ENCODE measurements at regions not wholly inside any gene's neighbourhood (a gene's known extent, or its start where the extent isn't known, plus 50 kb on each side); places are given as distances from the start of the nearest gene placed in this dataset.

GRCh38 chr2:16481351-16481750, 184.3 kb downstream of the CYRIA start:
- no peaks in the 10 kb centered on the region for H3K4me1 Mint-ChIP-seq
- H3K4me3 Mint-ChIP-seq: no peak overlapping the region
- H3K27ac Mint-ChIP-seq (ENCODE audit: unreplicated experiment): no peak overlapping the region
- peaks cover 2% of the 10 kb centered on the region for H3K27me3 Mint-ChIP-seq (ENCODE audit: low read depth)
- DNase-seq (ENCODE audit: low read depth, low spot score): no peak
- TF ChIP-seq, protein P1, sequence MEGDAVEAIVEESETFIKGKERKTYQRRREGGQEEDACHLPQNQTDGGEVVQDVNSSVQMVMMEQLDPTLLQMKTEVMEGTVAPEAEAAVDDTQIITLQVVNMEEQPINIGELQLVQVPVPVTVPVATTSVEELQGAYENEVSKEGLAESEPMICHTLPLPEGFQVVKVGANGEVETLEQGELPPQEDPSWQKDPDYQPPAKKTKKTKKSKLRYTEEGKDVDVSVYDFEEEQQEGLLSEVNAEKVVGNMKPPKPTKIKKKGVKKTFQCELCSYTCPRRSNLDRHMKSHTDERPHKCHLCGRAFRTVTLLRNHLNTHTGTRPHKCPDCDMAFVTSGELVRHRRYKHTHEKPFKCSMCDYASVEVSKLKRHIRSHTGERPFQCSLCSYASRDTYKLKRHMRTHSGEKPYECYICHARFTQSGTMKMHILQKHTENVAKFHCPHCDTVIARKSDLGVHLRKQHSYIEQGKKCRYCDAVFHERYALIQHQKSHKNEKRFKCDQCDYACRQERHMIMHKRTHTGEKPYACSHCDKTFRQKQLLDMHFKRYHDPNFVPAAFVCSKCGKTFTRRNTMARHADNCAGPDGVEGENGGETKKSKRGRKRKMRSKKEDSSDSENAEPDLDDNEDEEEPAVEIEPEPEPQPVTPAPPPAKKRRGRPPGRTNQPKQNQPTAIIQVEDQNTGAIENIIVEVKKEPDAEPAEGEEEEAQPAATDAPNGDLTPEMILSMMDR (conservative IDR thresholded peaks at IDR 0.05): no peak
- no peaks in the 10 kb centered on the region for H3K36me3 Mint-ChIP-seq (ENCODE audit: low read depth)
- peaks cover 9% of the 10 kb centered on the region for H3K9me3 Mint-ChIP-seq

GRCh38 chr2:16479721-16480120, 185.9 kb downstream of the CYRIA start:
- H3K36me3 Mint-ChIP-seq (ENCODE audit: low read depth): no peaks in the 10 kb centered on the region
- H3K4me1 Mint-ChIP-seq: no peaks in the 10 kb centered on the region
- H3K27me3 Mint-ChIP-seq (ENCODE audit: low read depth): peaks cover 2% of the 10 kb centered on the region
- DNase-seq (ENCODE audit: low read depth, low spot score): no peak
- H3K9me3 Mint-ChIP-seq: peaks cover 7% of the 10 kb centered on the region
- no peak overlapping the region for H3K27ac Mint-ChIP-seq (ENCODE audit: unreplicated experiment)
- TF ChIP-seq, protein P1 (conservative IDR thresholded peaks at IDR 0.05): no peak
- no peak overlapping the region for H3K4me3 Mint-ChIP-seq

DNA sequence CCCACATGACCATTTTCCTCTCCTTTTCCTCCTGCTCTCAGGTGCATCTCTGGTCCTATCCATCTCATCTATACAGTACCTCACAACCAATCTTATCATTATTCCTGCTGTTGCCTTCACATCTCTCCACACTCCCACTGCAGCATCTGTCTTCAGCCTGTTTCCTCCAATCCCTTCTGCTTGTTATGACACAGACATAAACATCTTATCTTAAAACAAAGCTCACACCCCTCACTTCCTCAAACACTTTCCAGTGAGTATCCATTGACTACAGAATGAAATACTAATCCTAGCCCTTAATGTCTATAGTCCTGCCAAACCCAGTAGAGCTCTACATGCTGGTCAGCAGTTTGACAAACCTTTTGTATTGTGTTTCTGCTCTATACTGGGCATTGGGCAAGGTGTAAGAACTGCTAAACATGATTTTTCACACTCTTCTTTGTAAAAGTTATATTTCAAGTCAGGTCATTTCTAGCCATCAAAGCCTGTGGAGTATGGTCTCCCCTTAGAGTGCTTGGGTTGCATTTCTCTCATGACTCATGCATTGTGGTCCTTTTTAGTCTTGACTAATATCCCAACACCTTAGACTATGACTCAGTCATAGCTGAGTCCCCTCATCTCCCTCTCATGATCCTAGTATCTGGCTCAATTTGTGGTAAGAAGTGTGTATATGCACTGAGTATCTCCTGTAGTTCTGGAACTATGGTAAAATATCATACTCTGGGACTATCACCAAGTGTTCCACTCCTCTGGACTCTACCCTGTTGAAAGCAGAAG, 187.0 kb downstream of the CYRIA start:
- Mint-ChIP-seq H3K4me1 (no peaks in the 10 kb centered on the region), H3K4me3 (no peak overlapping the region), H3K36me3 (ENCODE audit: low read depth) (no peaks in the 10 kb centered on the region), H3K9me3 (peaks cover 3% of the 10 kb centered on the region), H3K27me3 (ENCODE audit: low read depth) (peaks cover 2% of the 10 kb centered on the region), H3K27ac (ENCODE audit: unreplicated experiment) (no peak overlapping the region)
- TF ChIP-seq, protein P1 (conservative IDR thresholded peaks at IDR 0.05): no peak
- DNase-seq (ENCODE audit: low read depth, low spot score): no peak

DNA sequence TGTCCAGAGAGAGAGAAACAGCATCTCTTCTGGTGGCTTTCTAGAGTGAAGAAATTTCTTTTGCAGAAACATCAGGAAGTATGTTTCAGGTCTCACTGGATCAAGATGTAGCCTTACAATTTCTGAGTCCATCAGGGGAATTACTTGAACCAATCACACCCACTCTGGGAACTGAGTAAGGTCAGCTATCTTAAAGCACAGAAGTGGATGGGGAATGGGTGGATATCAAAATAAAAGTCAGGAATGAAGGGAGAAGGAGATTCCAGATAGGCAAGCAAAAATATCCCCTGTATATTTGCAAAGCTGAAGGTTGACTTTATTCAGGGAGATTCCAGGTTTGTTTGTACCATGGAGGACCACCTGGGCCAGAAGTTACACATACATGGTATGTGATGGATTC, 188.0 kb downstream of the CYRIA start:
- no peak overlapping the region for H3K27ac Mint-ChIP-seq (ENCODE audit: unreplicated experiment)
- H3K4me3 Mint-ChIP-seq: no peak overlapping the region
- H3K9me3 Mint-ChIP-seq: peaks cover 3% of the 10 kb centered on the region
- H3K4me1 Mint-ChIP-seq: no peaks in the 10 kb centered on the region
- H3K36me3 Mint-ChIP-seq (ENCODE audit: low read depth): no peaks in the 10 kb centered on the region
- TF ChIP-seq, protein P1 (conservative IDR thresholded peaks at IDR 0.05): no peak
- H3K27me3 Mint-ChIP-seq (ENCODE audit: low read depth): peaks cover 2% of the 10 kb centered on the region
- DNase-seq (ENCODE audit: low read depth, low spot score): no peak

DNA sequence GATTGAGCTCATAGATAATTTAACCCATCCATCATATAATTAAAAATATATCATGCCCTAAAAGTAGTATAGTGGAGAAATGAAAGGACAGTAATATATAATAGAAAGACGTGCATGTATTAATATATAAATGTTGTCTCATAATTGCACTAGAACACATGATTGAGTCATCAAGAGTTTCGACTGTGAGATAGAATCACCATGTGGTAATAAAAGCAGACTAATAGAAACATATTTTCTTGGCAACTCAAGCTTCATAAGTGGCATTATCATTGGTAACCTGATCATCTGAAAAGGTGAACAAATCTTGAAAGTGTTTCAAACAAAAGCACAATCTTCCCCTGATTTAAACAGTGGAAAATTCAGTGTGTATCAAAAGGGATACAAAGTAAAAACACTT, 188.8 kb downstream of the CYRIA start:
- TF ChIP-seq, protein P1 (conservative IDR thresholded peaks at IDR 0.05): no peak
- H3K27ac Mint-ChIP-seq (ENCODE audit: unreplicated experiment): no peak overlapping the region
- DNase-seq (ENCODE audit: low read depth, low spot score): no peak
- peaks cover 3% of the 10 kb centered on the region for H3K9me3 Mint-ChIP-seq
- H3K27me3 Mint-ChIP-seq (ENCODE audit: low read depth): peaks cover 2% of the 10 kb centered on the region
- H3K4me3 Mint-ChIP-seq: no peak overlapping the region
- H3K36me3 Mint-ChIP-seq (ENCODE audit: low read depth): no peaks in the 10 kb centered on the region
- H3K4me1 Mint-ChIP-seq: no peaks in the 10 kb centered on the region

Data from neural crest cell (in vitro differentiated cells).